ENCODE measurements at regions not wholly inside any gene's neighbourhood (a gene's known extent, or its start where the extent isn't known, plus 50 kb on each side); places are given as distances from the start of the nearest gene placed in this dataset.
A peak's percentile ranks its signal among the peaks of the same experiment; 100 is the strongest.

GRCh38 chr22:46043816-46044620, 67.1 kb upstream of the WNT7B start:
- TF ChIP-seq CTCF (conservative IDR thresholded peaks at IDR 0.05), result no peak
- Mint-ChIP-seq H3K36me3 (no peaks in the 10 kb centered on the region), H3K27ac (no peak overlapping the region), H3K4me3 (peak overlapping the region; percentile 77), H3K9me3 (no peaks in the 10 kb centered on the region), H3K4me1 (ENCODE audit: unreplicated experiment) (no peaks in the 10 kb centered on the region), H3K27me3 (peaks cover 23% of the 10 kb centered on the region)
- no peak for DNase-seq (ENCODE audit: extremely low spot score, unreplicated experiment)

DNA sequence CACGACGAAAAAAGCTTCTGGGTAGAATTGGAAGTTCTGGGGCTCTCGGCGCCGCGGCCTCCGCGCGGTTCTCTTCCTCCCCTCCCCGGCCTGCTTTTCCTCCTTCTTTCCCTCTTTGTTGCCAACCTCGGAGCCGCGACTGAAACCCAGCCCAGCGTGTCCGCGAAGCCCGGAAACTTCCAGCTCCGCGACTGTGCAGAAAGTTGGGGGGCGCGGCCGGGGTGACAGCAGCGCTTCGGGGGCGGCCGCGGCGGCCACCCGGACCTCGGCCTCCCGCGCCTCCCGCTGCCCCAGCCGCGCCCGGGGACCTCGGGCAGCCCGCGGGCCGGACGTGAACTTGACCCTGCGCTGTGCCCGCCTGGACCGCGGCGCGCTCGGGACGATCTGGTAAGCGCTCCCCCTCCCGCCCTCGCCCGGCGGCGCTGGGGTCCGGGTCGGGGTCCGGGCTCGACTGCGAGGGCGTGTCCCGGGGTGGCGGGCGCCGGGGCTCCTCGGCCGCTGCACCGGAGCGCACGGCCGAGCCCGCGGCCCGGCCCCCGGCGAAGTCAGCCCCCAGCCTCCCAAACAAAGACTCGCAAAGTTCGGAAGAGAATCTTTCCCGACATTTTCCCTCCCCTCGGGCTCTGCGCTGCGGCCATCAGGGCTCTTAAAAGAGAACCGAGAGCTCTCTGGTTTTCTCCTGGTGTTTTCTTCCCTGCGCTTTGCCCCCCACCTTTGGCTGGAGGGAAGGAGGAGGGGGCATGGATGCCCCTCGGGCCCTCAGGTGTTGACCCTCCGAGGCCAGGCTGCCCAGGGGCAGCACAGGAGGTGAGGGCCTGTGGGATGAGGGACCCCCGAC, 67.9 kb upstream of the WNT7B start:
- H3K27ac Mint-ChIP-seq, result no peak overlapping the region
- no peak for TF ChIP-seq CTCF (conservative IDR thresholded peaks at IDR 0.05)
- peak overlapping the region; percentile 77 for H3K4me3 Mint-ChIP-seq
- no peaks in the 10 kb centered on the region for H3K9me3 Mint-ChIP-seq
- peaks cover 24% of the 10 kb centered on the region for H3K27me3 Mint-ChIP-seq
- no peaks in the 10 kb centered on the region for H3K4me1 Mint-ChIP-seq (ENCODE audit: unreplicated experiment)
- no peaks in the 10 kb centered on the region for H3K36me3 Mint-ChIP-seq
- no peak for DNase-seq (ENCODE audit: extremely low spot score, unreplicated experiment)

DNA sequence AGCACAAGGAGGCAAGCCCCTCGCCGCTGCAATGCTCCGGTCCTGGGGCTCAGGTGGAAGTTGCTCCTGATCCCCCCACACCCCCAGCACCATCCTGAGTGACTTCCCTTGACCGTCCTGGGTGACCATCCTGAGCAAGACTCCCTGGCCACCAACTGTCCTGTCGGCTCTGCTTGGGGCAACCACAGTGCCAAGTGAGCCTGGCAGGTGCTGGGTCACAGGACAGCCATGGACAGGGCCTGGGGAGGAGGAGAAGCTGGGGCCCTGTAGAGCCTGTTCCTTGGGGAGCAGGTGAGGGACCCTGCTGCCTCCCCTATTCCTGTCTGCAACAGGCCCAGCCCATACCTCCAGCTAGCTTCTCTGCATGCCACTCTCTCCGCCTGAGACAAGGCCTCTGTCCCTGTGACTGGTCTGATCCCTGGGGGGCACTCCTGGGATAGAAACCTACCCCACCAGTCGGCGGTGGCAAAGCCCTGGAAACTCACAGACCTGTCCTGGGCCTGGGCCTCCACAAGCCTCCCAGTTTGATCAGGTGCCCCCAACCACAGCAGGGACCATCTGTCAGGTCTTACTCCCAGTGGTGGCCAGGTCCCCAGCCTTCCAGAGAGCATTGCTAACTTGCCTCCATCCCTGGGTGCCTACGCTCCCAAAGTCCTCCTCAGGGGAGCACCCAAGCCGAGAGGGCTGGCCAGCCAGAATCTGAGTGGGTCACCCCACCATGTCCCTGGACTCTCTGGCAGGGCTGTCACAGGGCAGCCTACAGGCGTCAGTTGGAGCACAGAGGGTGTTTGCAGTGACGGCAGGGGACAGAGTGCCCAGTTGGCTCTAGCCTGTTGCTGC, 68.7 kb upstream of the WNT7B start:
- no peak for DNase-seq (ENCODE audit: extremely low spot score, unreplicated experiment)
- TF ChIP-seq CTCF (conservative IDR thresholded peaks at IDR 0.05), result no peak
- Mint-ChIP-seq H3K4me1 (ENCODE audit: unreplicated experiment) (no peaks in the 10 kb centered on the region), H3K4me3 (peak overlapping the region; percentile 66), H3K27me3 (peaks cover 32% of the 10 kb centered on the region), H3K27ac (no peak overlapping the region), H3K9me3 (no peaks in the 10 kb centered on the region), H3K36me3 (no peaks in the 10 kb centered on the region)

DNA sequence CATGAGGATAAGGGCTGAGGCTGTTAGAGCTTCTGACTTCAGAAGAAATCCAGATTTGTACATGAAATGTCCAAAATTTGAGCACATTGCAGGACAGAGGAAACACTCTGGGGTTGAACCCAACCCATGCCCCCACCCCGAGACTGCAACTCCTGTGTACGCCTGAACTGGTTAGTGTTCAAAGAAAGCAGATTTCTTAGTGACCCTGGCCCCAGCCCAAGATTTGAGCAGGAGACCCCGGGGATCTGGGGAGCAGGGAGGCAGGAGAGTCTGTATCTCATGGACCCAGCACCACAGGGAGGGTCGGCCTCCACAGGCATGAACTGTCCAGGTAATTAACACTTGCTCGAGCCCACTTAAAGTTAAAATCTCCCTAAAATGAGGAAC, 69.3 kb upstream of the WNT7B start:
- H3K4me3 Mint-ChIP-seq, result no peak overlapping the region
- DNase-seq (ENCODE audit: extremely low spot score, unreplicated experiment), result no peak
- H3K9me3 Mint-ChIP-seq, result no peaks in the 10 kb centered on the region
- no peak overlapping the region for H3K27ac Mint-ChIP-seq
- TF ChIP-seq CTCF (conservative IDR thresholded peaks at IDR 0.05), result no peak
- peaks cover 32% of the 10 kb centered on the region for H3K27me3 Mint-ChIP-seq
- no peaks in the 10 kb centered on the region for H3K4me1 Mint-ChIP-seq (ENCODE audit: unreplicated experiment)
- H3K36me3 Mint-ChIP-seq, result no peaks in the 10 kb centered on the region

GRCh38 chr22:46047226-46047625, 70.3 kb upstream of the WNT7B start:
- H3K9me3 Mint-ChIP-seq, result no peaks in the 10 kb centered on the region

More at GRCh38 chr22:46047226-46047625, 70.3 kb upstream of the WNT7B start:
- no peaks in the 10 kb centered on the region for H3K4me1 Mint-ChIP-seq (ENCODE audit: unreplicated experiment)
- no peaks in the 10 kb centered on the region for H3K36me3 Mint-ChIP-seq
- peaks cover 35% of the 10 kb centered on the region for H3K27me3 Mint-ChIP-seq
- no peak overlapping the region for H3K4me3 Mint-ChIP-seq
- no peak for TF ChIP-seq CTCF (conservative IDR thresholded peaks at IDR 0.05)
- no peak for DNase-seq (ENCODE audit: extremely low spot score, unreplicated experiment)
- H3K27ac Mint-ChIP-seq, result no peak overlapping the region
